WTC11 (cell line): ENCODE measurements at regions not wholly inside any gene's neighbourhood (a gene's known extent, or its start where the extent isn't known, plus 50 kb on each side); places are given as distances from the start of the nearest gene placed in this dataset.

Experiments used
- ATAC-seq: fragments of 200-7000 bp; cut with Tn5 transposase; 2 replicates; pipeline ENCODE4 v1.10.0; 2021; ENCODE audit warnings: mild to moderate bottlenecking, moderate library complexity
- CTCF ChIA-PET: fragments of 300-600 bp; sonication (Branson Sonifier 250); formaldehyde crosslinking; loops from one replicate; lab custom pipeline; 2021; ENCODE audit warnings: antibody characterized with exemption; lab: Charles Lee
- POLR2A ChIA-PET: fragments of 350-600 bp; sonication (Branson Sonifier 250); formaldehyde crosslinking; loops from one replicate; lab custom pipeline; 2021; ENCODE audit warnings: antibody characterized with exemption; lab: Charles Lee
- DNase-seq: peaks from one replicate; pipeline ENCODE4 v3.0.0; 2021; ENCODE audit warnings: low spot score
- H3K27ac Mint-ChIP-seq: 2 replicates; pipeline ENCODE4 v1.8.0; 2021; ENCODE audit warnings: mixed read lengths
- H3K27me3 Mint-ChIP-seq: 2 replicates; pipeline ENCODE4 v1.8.0; 2021; ENCODE audit warnings: low read depth, mild to moderate bottlenecking, moderate library complexity, mixed read lengths
- H3K36me3 Mint-ChIP-seq: 2 replicates; pipeline ENCODE4 v1.8.0; 2021; ENCODE audit warnings: mixed read lengths
- H3K4me1 Mint-ChIP-seq: 2 replicates; pipeline ENCODE4 v1.8.0; 2022; ENCODE audit warnings: mixed read lengths
- H3K4me3 Mint-ChIP-seq: 2 replicates; pipeline ENCODE4 v1.8.0; 2021; ENCODE audit warnings: mild to moderate bottlenecking, moderate library complexity, mixed read lengths
- H3K9me3 Mint-ChIP-seq: 2 replicates; pipeline ENCODE4 v1.8.0; 2021; ENCODE audit warnings: mixed read lengths
- CDX4 ChIP-seq: fragments of 250-450 bp; sonication (Bioruptor Pico); IDR thresholded peaks from 2 replicates; pipeline ENCODE4 v1.9.0; 2021; ENCODE audit warnings: moderate library complexity, mild to moderate bottlenecking, inconsistent platforms, borderline replicate concordance
- CTCF ChIP-seq: fragments of 200-600 bp; IDR thresholded peaks from 2 replicates; pipeline ENCODE4 v1.8.0; 2022; ENCODE audit warnings: antibody characterized with exemption
- E2F1 ChIP-seq: sonication (generic); formaldehyde crosslinking; IDR thresholded peaks from 2 replicates; pipeline ENCODE4 v1.8.0; 2022; ENCODE audit warnings: mild to moderate bottlenecking, missing genetic modification reagents
- FOXK1 ChIP-seq: sonication (generic); formaldehyde crosslinking; IDR thresholded peaks from 2 replicates; pipeline ENCODE4 v1.8.0; 2022; ENCODE audit warnings: mild to moderate bottlenecking, moderate library complexity, missing genetic modification reagents
- GRHL2 ChIP-seq: fragments of 250-450 bp; sonication (Bioruptor Pico); IDR thresholded peaks from 2 replicates; pipeline ENCODE4 v1.8.0; 2022; ENCODE audit warnings: mild to moderate bottlenecking, moderate library complexity; ENCODE audit not compliant: insufficient replicate concordance, severe bottlenecking
- GTF2I ChIP-seq: fragments of 250-450 bp; sonication (Bioruptor Pico); conservative IDR thresholded peaks from 2 replicates; pipeline ENCODE4 v1.4.0; 2021; ENCODE audit warnings: mild to moderate bottlenecking
- RELA ChIP-seq: sonication (generic); formaldehyde crosslinking; IDR thresholded peaks from 2 replicates; pipeline ENCODE4 v1.8.1; 2022; ENCODE audit warnings: missing genetic modification reagents, mild to moderate bottlenecking, borderline replicate concordance
- SMAD3 ChIP-seq: sonication (generic); formaldehyde crosslinking; IDR thresholded peaks from 2 replicates; pipeline ENCODE4 v1.8.0; 2022; ENCODE audit warnings: missing genetic modification reagents, mild to moderate bottlenecking, borderline replicate concordance
- ZBTB21 ChIP-seq: sonication (generic); formaldehyde crosslinking; IDR thresholded peaks from 2 replicates; pipeline ENCODE4 v1.8.1; 2023; ENCODE audit warnings: mild to moderate bottlenecking, missing genetic modification reagents, borderline replicate concordance
- ZNF121 ChIP-seq: sonication (generic); formaldehyde crosslinking; IDR thresholded peaks from 2 replicates; pipeline ENCODE4 v1.8.0; 2023; ENCODE audit warnings: missing genetic modification reagents
- ZNF219 ChIP-seq: sonication (generic); formaldehyde crosslinking; IDR thresholded peaks from 2 replicates; pipeline ENCODE4 v1.8.0; 2023; ENCODE audit warnings: missing genetic modification reagents, mild to moderate bottlenecking, borderline replicate concordance
- ZNF232 ChIP-seq: sonication (generic); formaldehyde crosslinking; IDR thresholded peaks from 2 replicates; pipeline ENCODE4 v1.8.0; 2022; ENCODE audit warnings: mild to moderate bottlenecking, missing genetic modification reagents
- ZNF281 ChIP-seq: sonication (generic); formaldehyde crosslinking; IDR thresholded peaks from 2 replicates; pipeline ENCODE4 v1.8.0; 2023; ENCODE audit warnings: mild to moderate bottlenecking, missing genetic modification reagents
- ZNF423 ChIP-seq: fragments of 250-450 bp; sonication (Bioruptor Pico); IDR thresholded peaks from 2 replicates; pipeline ENCODE4 v2.1.2; 2022; ENCODE audit warnings: mild to moderate bottlenecking, moderate library complexity
- ZNF425 ChIP-seq: fragments of 250-450 bp; sonication (Bioruptor Pico); conservative IDR thresholded peaks from 2 replicates; pipeline ENCODE4 v1.9.0; 2021; ENCODE audit warnings: mild to moderate bottlenecking
- ZNF532 ChIP-seq: fragments of 250-450 bp; sonication (Bioruptor Pico); IDR thresholded peaks from 2 replicates; pipeline ENCODE4 v1.9.0; 2021; ENCODE audit warnings: mild to moderate bottlenecking, borderline replicate concordance

- CTCF ChIA-PET: no interaction called here
- POLR2A ChIA-PET: interaction anchor here (0.5 kb wide), 1 partner anchor 818 kb away, joined by 4 read pairs; no protein-coding TSS in a partner anchor
- H3K4me3 Mint-ChIP-seq: no peak overlapping the region
- DNase-seq (no peak), ATAC-seq (peak; percentile 59)
- H3K4me1 Mint-ChIP-seq: peaks cover 32% of the 10 kb centered on the region
- no peaks in the 10 kb centered on the region for H3K27me3 Mint-ChIP-seq
- H3K36me3 Mint-ChIP-seq: peaks cover 14% of the 10 kb centered on the region
- no peak for TF ChIP-seq CDX4 (CRISPR knock-in tag)
- no peak for TF ChIP-seq ZNF232 (CRISPR knock-in tag)
- TF ChIP-seq E2F1 (CRISPR knock-in tag): no peak
- TF ChIP-seq ZNF281 (CRISPR knock-in tag): no peak
- no peak for TF ChIP-seq ZNF219 (CRISPR knock-in tag)
- H3K27ac Mint-ChIP-seq: no peak overlapping the region
- H3K9me3 Mint-ChIP-seq: peaks cover 31% of the 10 kb centered on the region
These were observed 243.3 kb upstream of the MOCS1 start for GRCh38 chr6:40177598-40177997.

GRCh38 chr6:40176152-40176551 lies 241.9 kb upstream of the MOCS1 start:
- ChIA-PET POLR2A (no interaction called here), CTCF (no interaction called here)
- H3K27ac Mint-ChIP-seq: no peak overlapping the region
- H3K27me3 Mint-ChIP-seq: no peaks in the 10 kb centered on the region
- ATAC-seq (no peak), DNase-seq (no peak)
- H3K4me3 Mint-ChIP-seq: no peak overlapping the region
- peaks cover 19% of the 10 kb centered on the region for H3K9me3 Mint-ChIP-seq
- peaks cover 32% of the 10 kb centered on the region for H3K4me1 Mint-ChIP-seq
- TF ChIP-seq GRHL2 (CRISPR knock-in tag): no peak
- TF ChIP-seq RELA (CRISPR knock-in tag): no peak
- TF ChIP-seq ZBTB21 (CRISPR knock-in tag): no peak
- TF ChIP-seq ZNF532 (CRISPR knock-in tag): no peak
- TF ChIP-seq ZNF425 (CRISPR knock-in tag): no peak
- TF ChIP-seq ZNF232 (CRISPR knock-in tag): no peak
- no peak for TF ChIP-seq CDX4 (CRISPR knock-in tag)
- no peak for TF ChIP-seq SMAD3 (CRISPR knock-in tag)
- no peak for TF ChIP-seq ZNF423
- no peak for TF ChIP-seq CTCF
- TF ChIP-seq FOXK1 (CRISPR knock-in tag): no peak
- no peak for TF ChIP-seq ZNF121
- no peak for TF ChIP-seq GTF2I (CRISPR knock-in tag)
- peaks cover 6% of the 10 kb centered on the region; the same call in 1 of the 2 replicates for H3K36me3 Mint-ChIP-seq
